ENCODE measurements at regions not wholly inside any gene's neighbourhood (a gene's known extent, or its start where the extent isn't known, plus 50 kb on each side); places are given as distances from the start of the nearest gene placed in this dataset.

DNA sequence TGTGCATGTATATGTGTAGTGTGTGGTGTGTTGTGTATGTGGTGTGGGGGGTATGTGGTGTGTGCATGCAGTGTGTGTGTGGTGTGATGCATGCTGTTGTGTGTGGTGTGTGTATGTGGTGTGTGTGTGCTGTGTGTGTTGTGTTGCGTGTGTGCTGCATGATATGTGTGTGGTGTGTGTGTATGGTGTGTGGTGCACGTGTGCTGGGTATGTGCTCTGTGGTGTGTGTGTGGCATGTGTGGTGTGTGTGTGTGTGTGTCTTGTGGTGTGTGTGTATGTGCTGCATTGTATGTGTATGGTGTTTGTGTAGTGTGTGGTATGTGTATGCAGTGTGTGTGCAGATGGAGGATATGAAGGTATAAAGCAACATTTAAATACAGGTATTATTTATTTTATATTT, 50.5 kb upstream of the CKS2 start:
- H3K36me3 Mint-ChIP-seq, result no peaks in the 10 kb centered on the region
- no peaks in the 10 kb centered on the region for H3K4me1 Mint-ChIP-seq
- no peak overlapping the region for H3K27ac Mint-ChIP-seq
- no peaks in the 10 kb centered on the region for H3K9me3 Mint-ChIP-seq
- DNase-seq (no peak), ATAC-seq (ENCODE audit: low read depth) (no peak)
- H3K27me3 Mint-ChIP-seq, result peaks cover 9% of the 10 kb centered on the region
- no peak overlapping the region for H3K4me3 Mint-ChIP-seq
- POLR2A ChIA-PET, result no interaction called here
